K562 (cell line): ENCODE measurements at regions not wholly inside any gene's neighbourhood (a gene's known extent, or its start where the extent isn't known, plus 50 kb on each side); places are given as distances from the start of the nearest gene placed in this dataset.

Experiments
- ATAC-seq: fragments of 200-7000 bp; cut with Tn5 transposase; 3 replicates; pipeline ENCODE4 v1.9.1; 2020; ENCODE audit warnings: moderate library complexity
- BruUV-seq: library from RNA; stranded (reverse); fragments of 400-500 nt; replicated peaks from 2 replicates; lab custom pipeline; 2021; lab: Mats Ljungman, UMichigan
- CTCF ChIA-PET: fragments of 300-600 bp; formaldehyde crosslinking; extraction: SDS; loops from one replicate; lab custom pipeline; 2021; ENCODE audit warnings: low intra/inter-chr PET ratio; lab: Yijun Ruan, JAX
- POLR2A ChIA-PET: fragments of 300-600, 350-650 bp; sonication (Branson Sonifier 250); formaldehyde crosslinking; extraction: SDS; loops from one replicate; lab custom pipeline; 2021; ENCODE audit warnings: antibody characterized with exemption, inconsistent platforms; lab: Yijun Ruan, JAX
- DNase-seq, 4 experiments: peaks; one replicate each; pipeline versions ENCODE4 v3.0.0 to v3.0.0-alpha.2; 2011 to 2018; ENCODE audit warnings: low spot score in 3 of 4, mixed read lengths in 3 of 4; ENCODE audit errors: extremely low read depth in 1 of 4
- FAIRE-seq: peaks from 2 replicates; lab custom pipeline; 2011; peaks lifted over from hg19 to GRCh38; lab: Jason Lieb, UNC
- H2AFZ ChIP-seq: 2 replicates; pipeline ENCODE4 v1.6.0; 2011; ENCODE audit warnings: low read depth, low read length, control low read depth, inconsistent platforms
- H3K27ac ChIP-seq: fragments of 200-600 bp; 3 replicates; pipeline ENCODE4 v1.8.0; 2011; ENCODE audit warnings: low read depth, mild to moderate bottlenecking, control low read depth, inconsistent platforms, low read length, moderate library complexity, mixed read lengths; ENCODE audit errors: extremely low read depth
- H3K27me3 ChIP-seq, 2 experiments: fragments of 300-600 bp in 1 of 2; 2 replicates in 1 of 2; 3 replicates in 1 of 2; pipeline versions ENCODE4 v1.6.0 to v1.8.0; 2011; ENCODE audit warnings: inconsistent platforms in 2 of 2, low read length in 2 of 2, mild to moderate bottlenecking in 1 of 2, mixed read lengths in 1 of 2, moderate library complexity in 1 of 2; ENCODE audit not compliant: control insufficient read depth in 2 of 2, insufficient read depth in 2 of 2
- H3K36me3 ChIP-seq: fragments of 300-600 bp; 3 replicates; pipeline ENCODE4 v1.8.0; 2011; ENCODE audit warnings: mild to moderate bottlenecking, low read length, inconsistent platforms; ENCODE audit not compliant: control insufficient read depth, insufficient read depth
- H3K4me1 ChIP-seq, 2 experiments: fragments of 200-600 bp in 1 of 2; replicated peaks in 1 of 2; 2 replicates in 1 of 2; 3 replicates in 1 of 2; pipeline versions ENCODE4 v1.5.1 to v1.8.0; 2011; ENCODE audit warnings: inconsistent platforms in 2 of 2, low read length in 2 of 2, mild to moderate bottlenecking in 1 of 2, mixed read lengths in 1 of 2, moderate library complexity in 1 of 2; ENCODE audit not compliant: control insufficient read depth in 2 of 2, insufficient read depth in 2 of 2
- H3K4me2 ChIP-seq: 2 replicates; pipeline ENCODE4 v1.6.1; 2011; ENCODE audit warnings: low read length, control low read depth, inconsistent platforms, mixed read lengths; ENCODE audit not compliant: insufficient read depth
- H3K4me3 ChIP-seq: fragments of 200-600 bp; sonication (generic), shearing (Covaris generic); 2 replicates; pipeline ENCODE4 v1.5.1; 2016; ENCODE audit warnings: control low read depth, inconsistent platforms
- H3K79me2 ChIP-seq: fragments of 200-600 bp; 3 replicates; pipeline ENCODE4 v1.8.0; 2011; ENCODE audit warnings: low read length, inconsistent platforms; ENCODE audit not compliant: control insufficient read depth, insufficient read depth
- H3K9ac ChIP-seq, 2 experiments: 2 replicates each; pipeline versions ENCODE4 v1.6.0 to v1.6.1; 2011; ENCODE audit warnings: low read depth in 2 of 2, low read length in 2 of 2, control low read depth in 1 of 2, inconsistent platforms in 1 of 2, mild to moderate bottlenecking in 1 of 2, mixed read lengths in 1 of 2; ENCODE audit not compliant: insufficient read depth in 1 of 2
- H3K9me1 ChIP-seq: one replicate; pipeline ENCODE4 v1.6.0; 2011; ENCODE audit warnings: inconsistent platforms, mild to moderate bottlenecking, low read length, moderate library complexity; ENCODE audit not compliant: control insufficient read depth, insufficient read depth
- H3K9me3 ChIP-seq: replicated peaks from 2 replicates; pipeline ENCODE4 v1.5.1; 2011; ENCODE audit warnings: low read depth, low read length, inconsistent platforms; ENCODE audit not compliant: control insufficient read depth, insufficient read depth
- H4K20me1 ChIP-seq: replicated peaks from 2 replicates; pipeline ENCODE4 v1.6.1; 2011; ENCODE audit warnings: low read length, inconsistent platforms, mixed read lengths; ENCODE audit not compliant: control insufficient read depth, insufficient read depth
- CBFA2T2 ChIP-seq: fragments of 450-650 bp; conservative IDR thresholded peaks from 2 replicates; pipeline ENCODE4 v1.6.1; 2017; ENCODE audit warnings: mild to moderate bottlenecking
- CBX3 ChIP-seq, 2 experiments: IDR thresholded peaks; 1 replicate in 1 of 2; 2 replicates in 1 of 2; pipeline ENCODE4 v1.6.1; 2012; ENCODE audit warnings: inconsistent platforms in 2 of 2, low read length in 2 of 2, borderline replicate concordance in 1 of 2, control low read depth in 1 of 2
- ZSCAN29 ChIP-seq: fragments of 450-650 bp; IDR thresholded peaks from 2 replicates; pipeline ENCODE4 v1.6.1; 2017
- WGBS: fragments of 100-300 bp; shearing (Covaris generic); methylation state at CpG from one replicate; pipeline ENCODE4 v1.1.6; 2016; ENCODE audit warnings: low coverage, mixed read lengths; ENCODE audit not compliant: insufficient coverage; ENCODE audit errors: missing lambda C conversion rate; 5-methylcytosine and 5-hydroxymethylcytosine counted together
- in situ Hi-C: fragments of 300-500 bp; cut with MboI; formaldehyde crosslinking; loops from 4 replicates; pipeline ENCODE4 v1.15.0; 2018; ENCODE audit warnings: inconsistent platforms, mixed read lengths
- intact Hi-C: fragments of 100-400 bp; cut with micrococcal nuclease; formaldehyde crosslinking; loops from 2 replicates; pipeline ENCODE4 v1.14.2; 2022
- TF ChIP-seq, protein P1 (sequence below): fragments of 250-450 bp; sonication (Bioruptor Pico); IDR thresholded peaks from 2 replicates; pipeline ENCODE4 v1.5.0; 2020; ENCODE audit warnings: mild to moderate bottlenecking, borderline replicate concordance

DNA sequence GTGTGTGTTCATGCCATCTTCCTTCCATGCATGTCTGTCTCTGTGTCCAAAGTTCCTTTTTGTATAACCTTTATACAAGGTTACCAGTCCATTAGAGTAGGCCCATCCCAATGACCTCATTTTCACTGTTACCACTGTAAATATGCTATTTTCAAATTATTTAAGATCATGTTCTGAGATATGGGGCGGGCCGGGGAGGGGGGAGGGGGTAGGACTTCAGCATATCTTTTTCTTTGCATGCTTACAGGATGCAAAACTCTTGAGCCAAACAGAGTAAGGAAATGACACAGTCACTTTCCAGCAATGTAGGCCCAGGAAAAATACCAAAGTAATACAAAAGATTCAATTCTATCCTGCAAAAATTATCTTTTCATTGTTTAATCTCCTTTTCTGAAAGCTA lies 124.1 kb upstream of the HNRNPA3 start:
- ChIA-PET CTCF (no interaction called here), POLR2A (no interaction called here)
- Histone ChIP-seq H3K9ac (no peak overlapping the region), H3K27me3 (peaks cover 7 to 13% of the 10 kb centered on the region in 2 experiments; a peak in 3 of 5 replicates), H2AFZ (no peak overlapping the region), H4K20me1 (no peaks in the 10 kb centered on the region), H3K9me3 (no peaks in the 10 kb centered on the region), H3K4me1 (no peaks in the 10 kb centered on the region), H3K9me1 (no peaks in the 10 kb centered on the region), H3K4me2 (no peak overlapping the region), H3K79me2 (no peaks in the 10 kb centered on the region), H3K4me3 (no peak overlapping the region), H3K36me3 (no peaks in the 10 kb centered on the region), H3K27ac (no peak overlapping the region)
- DNase-seq: no peak
- intact Hi-C loops (no loop called here), in situ Hi-C loops (no loop called here)
- no TSS peak for BruUV-seq
- FAIRE-seq: no peak
- 0% methylated on average over 2 of the region's 2 CpGs for WGBS
- no peak for TF ChIP-seq ZSCAN29
- no peak for ATAC-seq

DNA sequence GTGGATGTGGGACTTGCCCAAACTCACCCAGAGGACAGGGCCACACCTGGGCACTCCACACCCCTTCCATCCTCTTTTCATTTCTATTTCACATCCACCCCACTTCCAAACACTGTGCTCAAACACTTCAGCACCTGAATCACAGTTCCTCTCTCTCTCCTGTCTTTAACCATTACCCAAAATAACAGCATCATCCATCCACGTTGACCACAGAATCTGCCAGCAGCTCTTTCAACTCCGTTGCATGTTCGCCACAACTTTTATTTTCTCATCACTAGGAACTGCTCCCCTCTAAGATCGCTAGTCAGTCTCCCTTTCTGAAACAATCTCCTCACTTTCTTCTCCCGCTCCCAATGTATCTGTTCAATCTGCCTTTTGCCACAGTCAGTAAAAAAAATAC lies 121.6 kb upstream of the HNRNPA3 start:
- TF ChIP-seq CBFA2T2 (no peak), CBX3 (IDR thresholded peaks at IDR 0.05; ENCODE audit: borderline replicate concordance in 1 of 2, low read length in 2 of 2) (no peak)
- TF ChIP-seq, protein P1, sequence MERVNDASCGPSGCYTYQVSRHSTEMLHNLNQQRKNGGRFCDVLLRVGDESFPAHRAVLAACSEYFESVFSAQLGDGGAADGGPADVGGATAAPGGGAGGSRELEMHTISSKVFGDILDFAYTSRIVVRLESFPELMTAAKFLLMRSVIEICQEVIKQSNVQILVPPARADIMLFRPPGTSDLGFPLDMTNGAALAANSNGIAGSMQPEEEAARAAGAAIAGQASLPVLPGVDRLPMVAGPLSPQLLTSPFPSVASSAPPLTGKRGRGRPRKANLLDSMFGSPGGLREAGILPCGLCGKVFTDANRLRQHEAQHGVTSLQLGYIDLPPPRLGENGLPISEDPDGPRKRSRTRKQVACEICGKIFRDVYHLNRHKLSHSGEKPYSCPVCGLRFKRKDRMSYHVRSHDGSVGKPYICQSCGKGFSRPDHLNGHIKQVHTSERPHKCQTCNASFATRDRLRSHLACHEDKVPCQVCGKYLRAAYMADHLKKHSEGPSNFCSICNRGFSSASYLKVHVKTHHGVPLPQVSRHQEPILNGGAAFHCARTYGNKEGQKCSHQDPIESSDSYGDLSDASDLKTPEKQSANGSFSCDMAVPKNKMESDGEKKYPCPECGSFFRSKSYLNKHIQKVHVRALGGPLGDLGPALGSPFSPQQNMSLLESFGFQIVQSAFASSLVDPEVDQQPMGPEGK (CRISPR knock-in tag): no peak
- Histone ChIP-seq H3K27ac (no peak overlapping the region), H4K20me1 (no peaks in the 10 kb centered on the region), H3K4me1 (no peaks in the 10 kb centered on the region), H2AFZ (no peak overlapping the region), H3K27me3 (peaks cover 7 to 13% of the 10 kb centered on the region in 2 experiments; a peak in 4 of 5 replicates), H3K9ac (no peak overlapping the region), H3K36me3 (no peaks in the 10 kb centered on the region), H3K9me1 (no peaks in the 10 kb centered on the region), H3K4me2 (no peak overlapping the region), H3K79me2 (no peaks in the 10 kb centered on the region), H3K4me3 (no peak overlapping the region), H3K9me3 (no peaks in the 10 kb centered on the region)
- in situ Hi-C loops (no loop called here), intact Hi-C loops (no loop called here)
- WGBS: 0% methylated on average over 5 of the region's 5 CpGs
- FAIRE-seq (no peak), ATAC-seq (no peak), DNase-seq (no peak)
- POLR2A ChIA-PET: interaction anchor here (0.8 to 1.2 kb wide), 2 partner anchors 19 to 198 kb away, joined by 3 to 4 read pairs; no protein-coding TSS in a partner anchor
- CTCF ChIA-PET: no interaction called here
- no TSS peak for BruUV-seq
